BE2C (cell line): ENCODE measurements at regions not wholly inside any gene's neighbourhood (a gene's known extent, or its start where the extent isn't known, plus 50 kb on each side); places are given as distances from the start of the nearest gene placed in this dataset.

Source experiments
- DNase-seq: peaks from one replicate; pipeline ENCODE4 v3.0.0-alpha.2; 2020
- H3K27me3 ChIP-seq: fragments of 250-450 bp; sonication (Bioruptor Pico); 2 replicates; pipeline ENCODE4 v1.5.1; 2020; ENCODE audit warnings: mild to moderate bottlenecking
- H3K36me3 ChIP-seq: fragments of 250-450 bp; sonication (Bioruptor Pico); 2 replicates; pipeline ENCODE4 v1.5.1; 2020; ENCODE audit warnings: mild to moderate bottlenecking
- H3K4me1 ChIP-seq: fragments of 250-450 bp; sonication (Bioruptor Pico); 2 replicates; pipeline ENCODE4 v1.5.1; 2020
- H3K4me3 ChIP-seq: 2 replicates; pipeline ENCODE4 v1.5.1; 2011; ENCODE audit warnings: low read depth, low read length
- H3K9me3 ChIP-seq: fragments of 250-450 bp; sonication (Bioruptor Pico); 2 replicates; pipeline ENCODE4 v1.5.1; 2020
- TF ChIP-seq, protein P1 (sequence below): IDR thresholded peaks from 2 replicates; pipeline ENCODE4 v1.5.1; 2012; ENCODE audit warnings: mild to moderate bottlenecking, low read depth, low read length

DNA sequence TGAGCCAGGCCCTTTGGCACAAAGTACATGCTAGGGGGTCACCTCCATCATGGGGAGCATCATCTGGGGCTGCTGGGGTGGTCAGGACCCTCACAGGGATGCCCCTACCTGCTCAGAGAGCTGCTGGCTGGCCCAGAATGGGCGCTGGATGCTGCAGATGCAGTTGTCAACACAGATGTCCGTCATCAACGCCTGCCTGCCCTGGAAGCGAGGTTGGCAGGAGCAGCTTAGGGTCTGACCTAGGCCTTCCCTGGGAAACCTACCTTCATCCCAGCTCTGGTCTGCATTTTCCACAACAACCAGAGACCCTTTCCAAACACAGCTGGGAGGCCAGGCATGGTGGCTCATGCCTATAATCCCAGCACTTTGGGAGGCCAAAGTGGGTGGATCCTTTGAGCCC lies 88.0 kb downstream of the EDN3 start:
- Histone ChIP-seq H3K9me3 (no peaks in the 10 kb centered on the region), H3K27me3 (no peaks in the 10 kb centered on the region), H3K4me1 (peaks cover 3% of the 10 kb centered on the region; the same call in 1 of the 2 replicates), H3K36me3 (no peaks in the 10 kb centered on the region), H3K4me3 (no peak overlapping the region)
- TF ChIP-seq, protein P1, sequence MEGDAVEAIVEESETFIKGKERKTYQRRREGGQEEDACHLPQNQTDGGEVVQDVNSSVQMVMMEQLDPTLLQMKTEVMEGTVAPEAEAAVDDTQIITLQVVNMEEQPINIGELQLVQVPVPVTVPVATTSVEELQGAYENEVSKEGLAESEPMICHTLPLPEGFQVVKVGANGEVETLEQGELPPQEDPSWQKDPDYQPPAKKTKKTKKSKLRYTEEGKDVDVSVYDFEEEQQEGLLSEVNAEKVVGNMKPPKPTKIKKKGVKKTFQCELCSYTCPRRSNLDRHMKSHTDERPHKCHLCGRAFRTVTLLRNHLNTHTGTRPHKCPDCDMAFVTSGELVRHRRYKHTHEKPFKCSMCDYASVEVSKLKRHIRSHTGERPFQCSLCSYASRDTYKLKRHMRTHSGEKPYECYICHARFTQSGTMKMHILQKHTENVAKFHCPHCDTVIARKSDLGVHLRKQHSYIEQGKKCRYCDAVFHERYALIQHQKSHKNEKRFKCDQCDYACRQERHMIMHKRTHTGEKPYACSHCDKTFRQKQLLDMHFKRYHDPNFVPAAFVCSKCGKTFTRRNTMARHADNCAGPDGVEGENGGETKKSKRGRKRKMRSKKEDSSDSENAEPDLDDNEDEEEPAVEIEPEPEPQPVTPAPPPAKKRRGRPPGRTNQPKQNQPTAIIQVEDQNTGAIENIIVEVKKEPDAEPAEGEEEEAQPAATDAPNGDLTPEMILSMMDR = no peak
- DNase-seq = no peak

DNA sequence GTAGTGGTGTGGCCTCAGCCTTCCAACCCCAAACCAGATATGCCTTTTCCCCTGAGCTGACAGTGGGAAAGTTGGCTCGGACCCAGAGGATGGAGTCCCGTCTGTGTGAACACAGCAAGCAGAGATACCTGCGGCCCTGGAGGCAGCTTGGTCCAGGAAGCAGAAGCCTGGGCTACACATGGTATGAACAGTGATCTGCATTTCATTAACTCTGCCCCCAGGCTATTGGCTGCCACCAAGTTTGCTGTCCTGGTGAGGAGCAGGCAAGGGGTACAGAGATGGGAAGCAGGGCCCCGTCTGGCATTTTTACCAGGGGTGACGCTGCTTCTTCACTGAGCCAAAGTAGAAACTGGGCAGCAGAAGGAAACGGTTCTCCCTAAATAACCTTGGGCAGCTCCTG lies 90.0 kb downstream of the EDN3 start:
- TF ChIP-seq, protein P1 = no peak
- Histone ChIP-seq H3K4me1 (peaks cover 3% of the 10 kb centered on the region; the same call in 1 of the 2 replicates), H3K27me3 (no peaks in the 10 kb centered on the region), H3K36me3 (no peaks in the 10 kb centered on the region), H3K4me3 (no peak overlapping the region), H3K9me3 (no peaks in the 10 kb centered on the region)
- peak; percentile 86 for DNase-seq

DNA sequence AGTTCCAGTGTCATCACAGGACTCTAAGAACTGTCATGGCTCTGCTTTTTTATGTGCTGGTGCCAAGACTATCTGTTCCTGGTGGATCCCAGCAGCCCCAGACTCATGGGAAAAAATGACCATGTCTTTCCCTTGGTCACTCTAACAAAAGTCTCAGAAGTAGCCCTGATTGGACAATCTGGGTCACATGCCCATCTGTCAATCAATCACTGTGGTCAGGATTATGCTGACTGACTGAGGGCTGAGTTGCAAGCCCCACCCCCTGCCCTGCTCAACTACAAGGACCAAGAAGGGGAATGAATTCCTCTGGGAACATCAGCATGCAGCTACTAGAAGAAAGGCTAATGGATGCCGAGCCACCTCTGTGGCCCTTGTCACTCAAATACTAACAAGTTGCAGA lies 91.6 kb downstream of the EDN3 start:
- H3K27me3 ChIP-seq = no peaks in the 10 kb centered on the region
- TF ChIP-seq, protein P1 = no peak

DNA sequence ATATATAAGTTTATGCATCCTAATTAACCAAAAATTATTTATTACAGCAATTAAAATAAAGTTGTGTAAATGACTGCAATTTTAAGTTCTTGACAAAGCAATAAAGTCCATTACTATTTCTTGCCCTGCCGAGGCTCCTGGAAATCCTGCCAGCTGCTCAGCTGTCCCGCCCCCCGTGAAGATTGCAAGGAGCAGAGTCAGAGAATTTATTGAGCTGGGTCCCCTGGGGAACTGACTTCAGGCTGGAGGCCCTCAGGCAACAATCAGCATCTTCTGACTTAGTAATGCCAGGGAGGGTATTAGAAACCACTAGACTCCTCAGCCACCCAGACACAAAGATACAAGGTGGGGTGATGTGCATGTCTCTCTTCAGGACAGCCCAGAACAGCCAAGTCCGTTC lies 92.3 kb downstream of the EDN3 start:
- Histone ChIP-seq H3K4me3 (no peak overlapping the region), H3K27me3 (no peaks in the 10 kb centered on the region), H3K9me3 (no peaks in the 10 kb centered on the region), H3K36me3 (no peaks in the 10 kb centered on the region), H3K4me1 (peaks cover 6% of the 10 kb centered on the region; the same call in 1 of the 2 replicates)
- TF ChIP-seq, protein P1 = no peak
- no peak for DNase-seq

More for the DNA sequence above, 91.6 kb downstream of the EDN3 start:
- DNase-seq = no peak
- Histone ChIP-seq H3K4me3 (no peak overlapping the region), H3K36me3 (no peaks in the 10 kb centered on the region), H3K9me3 (no peaks in the 10 kb centered on the region), H3K4me1 (peaks cover 3% of the 10 kb centered on the region; the same call in 1 of the 2 replicates)

DNA sequence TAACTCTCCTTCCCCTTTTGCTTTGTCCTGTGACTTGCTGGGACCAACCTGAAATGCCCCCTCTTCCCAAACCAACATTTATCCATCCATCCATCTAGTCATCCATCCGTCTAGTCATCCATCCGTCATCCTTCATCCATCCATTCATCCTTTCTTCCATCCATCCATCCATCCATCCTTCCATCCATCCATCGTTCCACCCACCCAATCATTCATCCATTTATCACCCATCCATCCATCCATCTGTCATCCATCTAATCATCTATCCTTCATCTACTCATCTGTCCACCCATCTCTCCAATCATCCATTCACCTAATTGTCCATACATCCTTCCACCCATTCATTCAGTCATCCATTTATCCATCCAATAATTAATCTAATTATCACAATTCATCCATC lies 92.7 kb downstream of the EDN3 start:
- Histone ChIP-seq H3K4me3 (no peak overlapping the region), H3K4me1 (peaks cover 10% of the 10 kb centered on the region), H3K9me3 (no peaks in the 10 kb centered on the region), H3K27me3 (no peaks in the 10 kb centered on the region), H3K36me3 (no peaks in the 10 kb centered on the region)
- TF ChIP-seq, protein P1 = no peak
- no peak for DNase-seq

DNA sequence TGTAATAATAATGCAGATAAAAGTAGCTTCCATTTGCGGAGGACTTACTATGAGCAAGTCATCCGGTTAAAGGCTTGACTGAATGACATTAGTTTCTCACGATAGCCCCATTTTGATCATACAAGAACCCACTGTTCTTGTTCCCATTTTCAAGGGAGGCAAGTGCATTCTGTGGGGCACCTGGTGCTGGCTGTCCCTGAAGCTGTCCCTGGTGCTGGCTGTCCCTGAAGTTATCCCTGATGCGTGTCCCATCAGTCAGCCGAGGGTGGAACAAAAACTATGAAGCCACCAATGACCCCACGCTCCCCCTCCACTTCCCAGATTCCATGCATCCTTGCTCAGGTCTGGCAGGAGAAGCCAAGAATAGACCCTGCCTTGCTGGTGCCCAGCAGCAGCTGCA lies 95.3 kb downstream of the EDN3 start:
- no peak overlapping the region for H3K4me3 ChIP-seq
- no peaks in the 10 kb centered on the region for H3K36me3 ChIP-seq
- TF ChIP-seq, protein P1 = no peak
- no peak for DNase-seq
- H3K9me3 ChIP-seq = no peaks in the 10 kb centered on the region
- peaks cover 20% of the 10 kb centered on the region for H3K4me1 ChIP-seq
- H3K27me3 ChIP-seq = no peaks in the 10 kb centered on the region
